Embryonic facial prominence (tissue), 1 donor: ENCODE measurements at regions not wholly inside any gene's neighbourhood (a gene's known extent, or its start where the extent isn't known, plus 50 kb on each side); places are given as distances from the start of the nearest gene placed in this dataset.
"Not testable (repeated sequence)": the region's sequence is repeated elsewhere in the genome, so short reads cannot be mapped to it uniquely, and the experiment has no call there.

Experiments
- DNase-seq: peaks from one replicate; pipeline ENCODE4 v3.0.0-alpha.2; 2016; ENCODE audit errors: extremely low spot score

- no peak for DNase-seq
These were observed 175.4 kb downstream of the SQOR start for GRCh38 chr15:45810201-45810600.

GRCh38 chr15:45812200-45812599 lies 177.4 kb downstream of the SQOR start:
- DNase-seq: no peak

GRCh38 chr15:45817578-45817977 lies 182.7 kb downstream of the SQOR start:
- not testable (repeated sequence) for DNase-seq

GRCh38 chr15:45821390-45821789 lies 186.6 kb downstream of the SQOR start:
- DNase-seq: no peak

- DNase-seq: not testable (repeated sequence)
These were observed 188.1 kb downstream of the SQOR start for GRCh38 chr15:45822968-45823367.

- DNase-seq: no peak
These were observed 192.4 kb downstream of the SQOR start for GRCh38 chr15:45827275-45827674.

GRCh38 chr15:45827766-45828165 lies 192.9 kb downstream of the SQOR start:
- no peak for DNase-seq

- DNase-seq: no peak
These were observed 194.7 kb downstream of the SQOR start for GRCh38 chr15:45829336-45830153.

- DNase-seq: no peak
These were observed 197.0 kb downstream of the SQOR start for GRCh38 chr15:45831787-45832186.

GRCh38 chr15:45834622-45835021 lies 199.8 kb downstream of the SQOR start:
- no peak for DNase-seq

- no peak for DNase-seq
These were observed 207.3 kb downstream of the SQOR start for GRCh38 chr15:45842151-45842550.

GRCh38 chr15:45847645-45848044 lies 212.8 kb downstream of the SQOR start:
- DNase-seq: no peak

- DNase-seq: no peak
These were observed 214.3 kb downstream of the SQOR start for GRCh38 chr15:45849136-45849535.

- no peak for DNase-seq
These were observed 219.8 kb downstream of the SQOR start for GRCh38 chr15:45854455-45855202.

GRCh38 chr15:45855210-45855906 lies 220.5 kb downstream of the SQOR start:
- no peak for DNase-seq

GRCh38 chr15:45855907-45856579 lies 221.2 kb downstream of the SQOR start:
- no peak for DNase-seq

- no peak for DNase-seq
These were observed 222.5 kb downstream of the SQOR start for GRCh38 chr15:45857291-45857690.

- no peak for DNase-seq
These were observed 223.7 kb downstream of the SQOR start for GRCh38 chr15:45858491-45858890.

GRCh38 chr15:45862034-45862433 lies 227.2 kb downstream of the SQOR start:
- no peak for DNase-seq

- no peak for DNase-seq
These were observed 229.2 kb downstream of the SQOR start for GRCh38 chr15:45863881-45864580.

GRCh38 chr15:45866616-45867015 lies 231.8 kb downstream of the SQOR start:
- no peak for DNase-seq
